HG02798 (cell line): ENCODE measurements at regions not wholly inside any gene's neighbourhood (a gene's known extent, or its start where the extent isn't known, plus 50 kb on each side); places are given as distances from the start of the nearest gene placed in this dataset.
"Not testable (repeated sequence)": the region's sequence is repeated elsewhere in the genome, so short reads cannot be mapped to it uniquely, and the experiment has no call there.

ENCODE experiments used
- ATAC-seq: cut with Tn5 transposase; IDR thresholded peaks from one replicate; pipeline ENCODE4 v1.9.1; 2021; ENCODE audit warnings: mild to moderate bottlenecking; ENCODE audit not compliant: unreplicated experiment, poor library complexity

- ATAC-seq: not testable (repeated sequence)
Observed at GRCh38 chr16:88224131-88224898, 158.4 kb upstream of the ZNF469 start.

DNA sequence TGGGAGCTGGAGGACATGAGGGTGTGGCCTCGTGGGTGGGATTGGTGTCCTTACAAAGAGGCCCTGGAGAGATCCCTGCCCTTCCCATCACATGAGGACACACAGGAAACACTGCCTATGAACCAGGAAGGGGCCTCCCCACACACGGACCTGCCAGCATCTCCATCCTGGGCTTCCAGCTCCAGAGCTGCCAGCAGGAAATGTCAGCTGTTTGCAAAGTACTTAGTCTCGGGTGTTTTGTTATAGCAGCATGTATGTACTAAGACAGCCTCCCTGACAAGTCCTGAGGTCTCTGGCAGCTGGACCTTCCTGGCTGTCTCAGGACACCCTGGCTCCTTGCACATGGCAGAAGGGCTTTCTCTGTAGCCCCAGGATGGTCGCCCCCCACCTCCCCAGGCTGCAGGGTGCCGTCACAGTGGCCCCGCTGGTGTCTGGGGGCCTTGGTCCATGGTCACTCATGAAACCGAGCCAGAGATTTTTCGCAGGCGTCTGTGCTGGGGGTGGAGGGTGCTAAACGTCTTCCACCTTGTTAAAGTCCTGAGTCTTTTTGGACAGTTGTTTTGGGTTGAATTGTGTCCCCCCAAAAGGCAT is 157.0 kb upstream of the ZNF469 start:
- not testable (repeated sequence) for ATAC-seq

GRCh38 chr16:88226302-88226701 is 156.5 kb upstream of the ZNF469 start:
- not testable (repeated sequence) for ATAC-seq

- ATAC-seq: not testable (repeated sequence)
Observed at GRCh38 chr16:88227026-88227721, 155.6 kb upstream of the ZNF469 start.

- not testable (repeated sequence) for ATAC-seq
Observed at GRCh38 chr16:88227722-88228482, 154.9 kb upstream of the ZNF469 start.

DNA sequence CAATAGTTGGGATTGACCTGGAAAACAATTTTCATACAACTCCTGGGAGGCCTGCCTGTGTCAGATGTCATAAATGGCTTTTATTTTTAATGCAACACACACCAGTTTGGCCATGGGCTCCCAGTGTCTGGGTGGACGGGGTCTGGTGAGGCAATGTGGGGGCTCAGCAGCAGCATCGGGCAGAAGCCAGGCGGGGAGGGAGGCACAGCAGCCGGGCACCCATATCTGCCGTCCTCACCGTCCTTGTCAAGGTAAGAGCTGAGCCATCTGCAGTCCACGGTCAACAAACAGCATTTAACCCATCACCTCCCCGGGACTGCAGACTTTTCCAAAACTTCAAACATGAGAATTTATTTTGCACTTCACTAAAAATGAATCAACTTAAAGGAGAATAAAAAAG is 154.0 kb upstream of the ZNF469 start:
- ATAC-seq: not testable (repeated sequence)

DNA sequence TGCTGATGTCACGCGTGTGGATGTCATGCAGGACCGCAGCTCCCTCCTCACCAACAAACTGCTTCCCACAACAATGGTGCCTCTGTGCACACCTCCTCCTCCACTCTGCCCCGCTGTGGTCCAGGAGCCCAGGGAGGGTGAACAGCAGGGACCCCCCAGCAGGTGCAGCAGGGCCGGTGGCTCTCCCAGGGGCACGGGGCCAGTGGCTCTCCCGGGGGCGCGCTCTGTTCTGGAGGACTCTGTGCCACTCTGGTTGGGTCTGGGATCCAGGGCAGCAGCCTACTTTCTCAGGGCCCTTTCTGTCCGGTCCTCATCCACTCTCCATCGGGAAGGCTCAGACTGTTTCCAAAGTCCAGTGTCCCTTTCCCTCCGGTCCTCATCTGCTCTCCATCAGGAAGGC is 153.0 kb upstream of the ZNF469 start:
- not testable (repeated sequence) for ATAC-seq

DNA sequence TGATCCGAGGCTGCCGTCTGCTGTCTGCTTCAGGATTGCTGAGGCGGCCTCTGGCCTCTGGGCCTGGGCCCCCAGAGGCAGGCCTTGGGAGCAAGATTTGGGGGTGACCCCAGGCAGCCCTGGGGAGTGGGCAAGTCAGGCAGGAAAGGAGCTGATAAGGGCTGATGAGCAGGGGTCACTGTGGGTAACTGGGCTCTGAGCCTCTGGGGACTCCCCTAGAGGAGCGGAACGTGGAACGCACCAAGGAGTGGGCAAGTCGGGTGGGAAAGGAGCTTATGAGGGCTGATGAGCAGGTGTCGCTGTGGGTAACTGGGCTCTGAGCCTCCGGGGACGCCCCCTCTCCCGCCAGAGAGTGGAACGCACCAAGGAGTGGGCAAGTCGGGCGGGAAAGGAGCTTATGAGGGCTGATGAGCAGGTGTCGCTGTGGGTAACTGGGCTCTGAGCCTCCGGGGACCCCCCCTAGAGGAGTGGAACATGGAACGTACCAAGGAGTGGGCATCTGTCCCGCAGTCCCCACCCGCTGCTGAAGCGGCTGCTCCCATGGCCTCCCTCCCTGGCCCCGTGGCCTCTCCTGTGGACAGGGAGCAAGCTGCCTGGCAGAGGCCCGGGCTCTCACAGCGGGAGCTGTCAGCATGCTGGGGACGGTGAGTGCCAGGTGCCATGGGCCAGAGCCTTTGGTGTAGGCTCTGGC is 152.3 kb upstream of the ZNF469 start:
- ATAC-seq: not testable (repeated sequence)

GRCh38 chr16:88230967-88231615 is 151.7 kb upstream of the ZNF469 start:
- ATAC-seq: not testable (repeated sequence)

- ATAC-seq: not testable (repeated sequence)
Observed at GRCh38 chr16:88231839-88232238, 150.9 kb upstream of the ZNF469 start.

DNA sequence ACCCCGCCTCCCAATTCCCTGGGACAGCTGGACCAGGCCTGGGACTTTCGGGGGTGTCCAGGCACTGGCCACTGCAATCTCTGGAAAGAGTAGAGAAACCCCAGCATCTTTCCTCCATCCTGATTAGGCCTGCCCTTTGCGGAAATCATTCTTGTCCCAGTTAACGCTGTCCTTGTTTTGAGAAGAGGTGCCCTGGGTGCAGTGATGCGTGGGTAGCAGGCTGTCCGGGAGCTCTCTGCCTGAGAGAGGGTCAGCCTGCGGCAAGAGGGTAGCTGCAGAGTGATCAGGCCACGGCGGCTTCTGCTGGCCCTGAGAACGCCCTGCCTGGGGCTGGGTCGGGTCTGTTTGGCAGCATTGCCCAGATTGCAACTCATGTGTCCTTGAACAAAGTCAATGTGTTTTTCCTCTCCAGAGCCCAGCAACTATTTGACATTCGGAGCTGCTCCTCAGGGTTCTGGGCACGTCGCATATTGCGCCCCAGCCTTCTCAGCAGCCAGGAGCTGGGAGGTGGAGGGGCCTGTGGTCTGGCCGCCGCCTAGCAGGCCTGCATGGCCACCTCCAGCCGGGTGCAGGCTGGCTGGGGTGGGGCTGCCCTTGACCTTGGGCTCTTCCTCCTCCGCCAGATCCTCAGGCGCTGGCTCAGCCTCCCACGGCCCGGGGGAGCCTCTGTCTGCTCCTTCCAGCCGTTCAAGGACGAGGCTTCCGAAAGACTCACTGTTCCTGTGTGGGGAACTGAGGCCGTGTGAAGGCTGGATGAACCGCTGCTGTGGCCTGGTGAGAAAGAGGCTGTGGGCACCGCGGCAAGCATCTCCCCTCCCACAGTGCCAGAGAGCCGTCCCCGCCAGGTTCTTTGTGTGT is 150.1 kb upstream of the ZNF469 start:
- ATAC-seq: not testable (repeated sequence)

GRCh38 chr16:88233621-88234420 is 148.9 kb upstream of the ZNF469 start:
- not testable (repeated sequence) for ATAC-seq

DNA sequence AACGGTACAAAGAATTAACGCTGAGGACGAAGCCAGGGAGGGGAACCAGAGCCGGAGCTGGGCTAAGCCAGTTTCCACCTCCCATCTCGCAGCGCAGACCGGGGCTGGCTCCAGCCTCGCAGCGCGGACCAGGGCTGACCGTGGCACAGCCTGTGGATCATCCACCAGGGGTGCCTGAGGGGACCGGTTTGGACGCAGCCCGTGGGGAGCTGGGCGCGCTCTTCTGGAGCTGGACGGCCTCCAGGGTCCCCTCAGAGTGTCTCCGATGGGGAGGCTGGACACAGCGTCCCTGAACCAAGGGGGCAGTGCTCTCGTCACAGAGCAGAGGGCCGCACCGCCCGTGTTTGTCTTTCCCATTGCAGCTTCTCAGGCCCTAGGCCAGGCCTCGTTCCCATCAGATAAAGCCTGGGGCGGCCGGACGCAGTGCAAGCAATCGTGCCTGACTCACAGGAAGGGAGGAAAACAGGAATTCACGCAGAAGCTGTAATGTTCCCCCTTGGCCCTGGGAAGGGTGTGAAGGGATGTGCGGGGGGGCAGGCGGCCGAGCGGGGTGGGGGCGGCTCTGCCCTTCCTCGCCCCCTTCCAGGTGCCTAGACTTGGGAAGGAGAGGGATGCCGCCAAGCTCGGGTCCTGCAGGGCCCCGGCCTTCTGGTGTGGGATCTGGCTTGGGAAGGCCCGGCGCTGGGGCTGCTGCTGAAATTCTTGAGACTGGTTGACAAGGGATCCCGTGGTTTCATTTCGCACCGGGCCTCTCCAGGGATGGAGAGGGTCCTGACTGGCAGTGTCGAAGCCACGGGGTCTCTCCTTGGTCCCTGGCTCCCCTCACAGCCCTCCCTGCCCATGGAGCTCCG is 148.1 kb upstream of the ZNF469 start:
- not testable (repeated sequence) for ATAC-seq

DNA sequence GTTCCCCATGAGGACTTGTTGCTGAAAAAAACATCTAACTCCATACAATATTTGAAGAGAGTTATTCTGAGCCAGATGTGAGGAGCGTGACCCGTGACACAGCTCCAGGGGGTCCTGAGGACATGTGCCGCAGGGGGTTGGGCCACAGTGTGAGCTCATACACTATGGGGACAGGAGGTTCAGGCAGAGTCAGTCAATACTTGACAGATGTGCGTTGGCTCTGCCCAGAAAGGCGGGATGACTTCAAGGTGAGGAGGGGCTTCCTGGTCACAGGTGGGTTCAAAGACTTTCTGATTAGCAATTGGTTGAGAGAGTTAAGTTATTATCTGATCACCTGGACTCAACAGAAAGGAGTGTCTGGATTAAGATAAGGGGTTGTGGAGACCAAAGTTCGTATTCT is 147.1 kb upstream of the ZNF469 start:
- ATAC-seq: not testable (repeated sequence)

DNA sequence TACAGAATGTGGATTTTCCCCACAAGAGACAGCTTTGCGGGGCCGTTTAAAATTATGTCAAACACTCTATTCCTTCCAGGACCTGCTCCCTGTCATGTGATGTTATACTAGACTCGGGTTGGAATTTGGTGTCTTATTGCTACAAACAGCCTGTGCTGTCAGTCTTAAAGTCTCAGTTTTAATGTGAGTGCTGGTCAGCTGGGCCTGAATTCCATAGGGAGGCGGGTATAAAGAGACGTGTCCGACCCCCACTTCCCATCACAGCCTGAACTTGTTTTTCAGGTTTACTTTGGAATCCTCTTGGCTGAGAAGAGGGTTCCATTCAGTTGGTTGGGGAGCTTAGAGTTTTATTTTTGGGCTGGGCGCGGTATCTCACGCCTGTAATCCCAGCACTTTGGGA is 146.5 kb upstream of the ZNF469 start:
- ATAC-seq: not testable (repeated sequence)

DNA sequence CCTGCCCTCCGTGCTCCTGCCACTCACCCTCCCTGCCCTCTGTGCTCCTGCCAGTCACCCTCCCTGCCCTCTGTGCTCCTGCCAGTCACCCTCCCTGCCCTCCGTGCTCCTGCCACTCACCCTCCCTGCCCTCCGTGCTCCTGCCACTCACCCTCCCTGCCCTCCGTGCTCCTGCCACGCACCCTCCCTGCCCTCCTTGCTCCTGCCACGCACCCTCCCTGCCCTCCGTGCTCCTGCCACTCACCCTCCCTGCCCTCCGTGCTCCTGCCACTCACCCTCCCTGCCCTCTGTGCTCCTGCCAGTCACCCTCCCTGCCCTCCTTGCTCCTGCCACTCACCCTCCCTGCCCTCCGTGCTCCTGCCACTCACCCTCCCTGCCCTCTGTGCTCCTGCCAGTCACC is 145.4 kb upstream of the ZNF469 start:
- not testable (repeated sequence) for ATAC-seq
